SIG-M5 treated with dmso at 0.1 percent for 504 hours (cell line): ENCODE measurements at regions not wholly inside any gene's neighbourhood (a gene's known extent, or its start where the extent isn't known, plus 50 kb on each side); places are given as distances from the start of the nearest gene placed in this dataset.
"Not testable (repeated sequence)": the region's sequence is repeated elsewhere in the genome, so short reads cannot be mapped to it uniquely, and the experiment has no call there.

Experiments
- DNase-seq: peaks from one replicate; lab custom pipeline; 2025; ENCODE audit not compliant: unreplicated experiment; lab: John Stamatoyannopoulos, UW

GRCh38 chr5:13107537-13107936, 837.0 kb downstream of the DNAH5 start:
- DNase-seq = no peak

GRCh38 chr5:13081116-13081515, 863.4 kb downstream of the DNAH5 start:
- no peak for DNase-seq

GRCh38 chr5:13072936-13073335, 871.6 kb downstream of the DNAH5 start:
- DNase-seq = not testable (repeated sequence)

GRCh38 chr5:13063088-13063487, 881.4 kb downstream of the DNAH5 start:
- DNase-seq = no peak

- DNase-seq = no peak
These were observed 898.5 kb downstream of the DNAH5 start for GRCh38 chr5:13045897-13046551.

- no peak for DNase-seq
These were observed 910.4 kb downstream of the DNAH5 start for GRCh38 chr5:13034061-13034460.

GRCh38 chr5:13029211-13029610, 915.3 kb downstream of the DNAH5 start:
- DNase-seq = no peak

GRCh38 chr5:13027874-13028273, 916.6 kb downstream of the DNAH5 start:
- no peak for DNase-seq

- DNase-seq = no peak
These were observed 924.8 kb downstream of the DNAH5 start for GRCh38 chr5:13019729-13020128.

GRCh38 chr5:13003457-13003856, 941.0 kb downstream of the DNAH5 start:
- DNase-seq = no peak

- DNase-seq = no peak
These were observed 944.8 kb downstream of the DNAH5 start for GRCh38 chr5:12999667-13000066.

GRCh38 chr5:12985142-12985541, 959.3 kb downstream of the DNAH5 start:
- DNase-seq = no peak

- DNase-seq = no peak
These were observed 969.6 kb downstream of the DNAH5 start for GRCh38 chr5:12974856-12975255.

- DNase-seq = no peak
These were observed 978.7 kb downstream of the DNAH5 start for GRCh38 chr5:12965804-12966203.

GRCh38 chr5:12959713-12960112, 984.8 kb downstream of the DNAH5 start:
- DNase-seq = no peak

- no peak for DNase-seq
These were observed 992.1 kb downstream of the DNAH5 start for GRCh38 chr5:12952409-12952808.

GRCh38 chr5:12951846-12952245, 992.6 kb downstream of the DNAH5 start:
- no peak for DNase-seq

GRCh38 chr5:12947379-12947778, 997.1 kb downstream of the DNAH5 start:
- no peak for DNase-seq

- not testable (repeated sequence) for DNase-seq
These were observed 999.0 kb downstream of the DNAH5 start for GRCh38 chr5:12945477-12945876.

GRCh38 chr5:12936221-12936620, 1008.3 kb downstream of the DNAH5 start:
- DNase-seq = no peak

GRCh38 chr5:12934722-12935121, 1009.8 kb downstream of the DNAH5 start:
- no peak for DNase-seq

GRCh38 chr5:12920527-12920926, 1016.3 kb upstream of the CTNND2 start:
- no peak for DNase-seq

GRCh38 chr5:12911156-12911555, 1006.9 kb upstream of the CTNND2 start:
- DNase-seq = no peak
